Stomach (tissue), 4 donors: ENCODE measurements at regions not wholly inside any gene's neighbourhood (a gene's known extent, or its start where the extent isn't known, plus 50 kb on each side); places are given as distances from the start of the nearest gene placed in this dataset.

Source experiments
- POLR2AphosphoS5 ChIP-seq, 3 donors: sonication (generic); formaldehyde crosslinking; IDR thresholded peaks; one replicate each; pipeline ENCODE4 v1.6.1; 2016; ENCODE audit warnings: antibody characterized with exemption in 3 of 3
- TF ChIP-seq, protein P1 (sequence below), 7 experiments: fragments of 450-650 bp in 4 of 7; fragments of 200-600 bp in 3 of 7; sonication (generic) in 3 of 7; IDR thresholded peaks; one replicate each; pipeline ENCODE4 v1.5.1; 2016 to 2019; ENCODE audit warnings: antibody characterized with exemption in 7 of 7, control low read depth in 2 of 7, mild to moderate bottlenecking in 1 of 7

DNA sequence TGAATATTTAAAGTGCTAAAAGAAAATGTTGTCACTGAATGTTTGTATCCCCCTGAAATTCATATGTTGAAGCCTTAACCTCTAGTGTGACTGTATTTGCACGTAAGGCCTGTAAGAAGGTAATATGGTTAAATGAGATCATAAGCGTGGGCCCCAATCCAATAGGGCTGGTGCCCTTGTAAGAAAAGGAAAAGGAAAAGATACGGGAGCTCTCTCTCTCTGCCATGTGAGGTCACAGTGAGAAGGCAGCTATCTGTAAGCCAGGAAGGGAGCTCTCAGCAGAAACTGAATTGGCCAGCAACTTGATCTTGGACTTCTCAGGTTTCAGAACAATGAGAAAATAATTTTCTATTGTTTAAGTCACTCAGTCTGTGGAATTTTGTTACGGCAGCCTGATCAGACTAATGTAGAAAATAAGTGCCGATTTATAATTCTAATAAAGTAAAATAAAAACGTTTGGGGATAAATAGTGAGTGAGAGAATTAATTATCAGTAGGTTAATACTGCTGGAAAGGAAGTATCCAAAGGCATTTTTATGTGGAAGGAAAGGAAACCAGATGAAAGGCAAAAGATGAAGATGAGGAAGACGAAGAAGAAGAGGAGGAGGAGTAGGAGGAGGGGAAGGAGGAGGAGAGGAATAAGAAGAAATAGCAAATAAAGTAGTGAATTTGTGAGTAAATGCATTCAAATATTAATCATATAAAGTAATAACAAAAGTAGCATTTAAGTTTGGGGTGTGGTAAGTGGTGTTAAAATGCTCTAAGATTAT, 188.5 kb upstream of the KRR1 start:
- no peak for TF ChIP-seq POLR2AphosphoS5 (IDR thresholded peaks at IDR 0.05)
- TF ChIP-seq, protein P1, sequence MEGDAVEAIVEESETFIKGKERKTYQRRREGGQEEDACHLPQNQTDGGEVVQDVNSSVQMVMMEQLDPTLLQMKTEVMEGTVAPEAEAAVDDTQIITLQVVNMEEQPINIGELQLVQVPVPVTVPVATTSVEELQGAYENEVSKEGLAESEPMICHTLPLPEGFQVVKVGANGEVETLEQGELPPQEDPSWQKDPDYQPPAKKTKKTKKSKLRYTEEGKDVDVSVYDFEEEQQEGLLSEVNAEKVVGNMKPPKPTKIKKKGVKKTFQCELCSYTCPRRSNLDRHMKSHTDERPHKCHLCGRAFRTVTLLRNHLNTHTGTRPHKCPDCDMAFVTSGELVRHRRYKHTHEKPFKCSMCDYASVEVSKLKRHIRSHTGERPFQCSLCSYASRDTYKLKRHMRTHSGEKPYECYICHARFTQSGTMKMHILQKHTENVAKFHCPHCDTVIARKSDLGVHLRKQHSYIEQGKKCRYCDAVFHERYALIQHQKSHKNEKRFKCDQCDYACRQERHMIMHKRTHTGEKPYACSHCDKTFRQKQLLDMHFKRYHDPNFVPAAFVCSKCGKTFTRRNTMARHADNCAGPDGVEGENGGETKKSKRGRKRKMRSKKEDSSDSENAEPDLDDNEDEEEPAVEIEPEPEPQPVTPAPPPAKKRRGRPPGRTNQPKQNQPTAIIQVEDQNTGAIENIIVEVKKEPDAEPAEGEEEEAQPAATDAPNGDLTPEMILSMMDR (IDR thresholded peaks at IDR 0.05): no peak
